Fibroblast of lung (primary cell): ENCODE measurements at regions not wholly inside any gene's neighbourhood (a gene's known extent, or its start where the extent isn't known, plus 50 kb on each side); places are given as distances from the start of the nearest gene placed in this dataset.

Experiments
- CTCF ChIP-seq, 2 donors: IDR thresholded peaks in 1 of 2; conservative IDR thresholded peaks in 1 of 2; 1 replicate in 1 of 2; 2 replicates in 1 of 2; pipeline ENCODE4 v1.5.1; 2011 to 2012; ENCODE audit warnings: low read length in 2 of 2, control low read depth in 1 of 2, inconsistent platforms in 1 of 2, low read depth in 1 of 2, mild to moderate bottlenecking in 1 of 2
- EZH2 ChIP-seq: IDR thresholded peaks from 2 replicates; pipeline ENCODE4 v1.5.1; 2012; ENCODE audit warnings: low read length, control low read depth, mild to moderate bottlenecking; ENCODE audit errors: missing control alignments

- no peak for TF ChIP-seq CTCF (conservative IDR thresholded peaks at IDR 0.05 in 1 of 2, IDR thresholded peaks at IDR 0.05 in 1 of 2; ENCODE audit: low read depth in 1 of 2, low read length in 2 of 2)
- TF ChIP-seq EZH2: no peak
Observed at GRCh38 chr2:72007402-72007801, 140.3 kb downstream of the CYP26B1 start.
